ENCODE measurements at regions not wholly inside any gene's neighbourhood (a gene's known extent, or its start where the extent isn't known, plus 50 kb on each side); places are given as distances from the start of the nearest gene placed in this dataset. TPM values are rescaled to one million over a fixed set of nuclear protein-coding genes. Genes with fewer than 3 reads are reported as not detected.

GRCh38 chr9:87445646-87446045 is 52.0 kb upstream of the DAPK1 start:
- DNase-seq (ENCODE audit: low read depth) = peak; percentile 32

GRCh38 chr9:87446527-87446926 is 51.1 kb upstream of the DAPK1 start:
- DNase-seq (ENCODE audit: low read depth) = no peak

GRCh38 chr9:87447547-87448432 is 49.9 kb upstream of the DAPK1 start:
- DNase-seq (ENCODE audit: low read depth) = no peak

Small RNA genes lying in the stretch of these regions (small RNA-seq; reads per million reads assigned to genes)
- not detected for gene AL353752.1
- not detected for gene RF00568
